Stimulated activated CD4-positive, alpha-beta T cell treated with anti-CD3 and anti-CD28 coated beads, TNF-alpha, amount 100 ng/mL, for 48 hours (primary cell): ENCODE measurements at regions not wholly inside any gene's neighbourhood (a gene's known extent, or its start where the extent isn't known, plus 50 kb on each side); places are given as distances from the start of the nearest gene placed in this dataset.

Source experiments
- DNase-seq, 3 donors: peaks; one replicate each; pipeline ENCODE4 v3.0.0-alpha.2; 2020; ENCODE audit warnings: low read depth in 3 of 3

DNA sequence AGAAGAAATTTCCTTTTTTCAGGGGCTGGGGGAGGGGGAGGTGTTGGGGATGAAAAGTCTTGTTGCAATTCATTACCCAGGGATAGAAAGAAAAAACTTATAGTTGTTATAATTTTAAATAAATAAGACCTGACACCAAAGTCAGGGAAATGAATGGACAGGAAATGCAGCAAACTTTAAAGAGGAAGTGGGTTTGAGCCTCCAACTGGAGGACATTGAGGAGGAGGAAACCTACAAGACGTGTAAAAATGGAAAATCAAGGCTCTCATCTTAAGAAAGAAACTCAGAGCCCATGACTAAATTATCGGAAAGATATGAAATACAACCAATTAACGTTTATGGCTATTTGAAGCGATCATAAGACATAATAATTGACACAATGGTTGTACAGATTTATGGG, 54.4 kb downstream of the NIBAN1 start:
- no peak for DNase-seq

DNA sequence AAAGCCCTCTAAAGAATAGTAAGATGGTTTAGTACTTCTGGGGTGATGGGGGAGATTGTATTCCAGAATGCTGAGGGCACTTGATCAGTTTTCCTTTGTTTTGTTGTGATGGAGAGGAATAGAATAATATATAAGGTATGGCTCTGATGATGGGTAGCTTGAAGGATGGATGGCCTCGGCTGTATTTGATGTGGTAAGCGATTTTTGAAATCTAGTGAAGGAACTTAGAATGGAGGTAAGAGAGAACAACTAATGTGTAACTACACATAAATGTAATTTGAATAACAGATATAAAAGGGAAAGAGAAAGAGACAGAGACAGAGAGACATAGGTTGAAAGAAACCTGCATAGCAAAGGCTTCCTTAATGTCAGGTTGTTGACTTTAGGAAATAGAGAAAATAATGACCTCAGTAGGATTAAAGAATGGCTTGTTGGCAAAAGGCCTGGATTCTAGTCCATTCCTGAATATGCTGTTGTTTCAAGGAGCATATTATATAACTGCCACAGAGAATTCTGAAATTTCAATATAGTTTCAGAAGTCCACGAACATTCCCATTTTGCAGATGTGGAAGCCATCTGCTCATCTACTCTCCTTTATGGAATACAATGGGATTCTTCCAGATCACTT, 58.7 kb downstream of the NIBAN1 start:
- no peak for DNase-seq

GRCh38 chr1:184914149-184914548, 60.2 kb downstream of the NIBAN1 start:
- no peak for DNase-seq

GRCh38 chr1:184912392-184912791, 61.9 kb downstream of the NIBAN1 start:
- no peak for DNase-seq

- DNase-seq: no peak
These were observed 62.5 kb downstream of the NIBAN1 start for GRCh38 chr1:184911830-184912229.

- no peak for DNase-seq
These were observed 63.1 kb downstream of the NIBAN1 start for GRCh38 chr1:184911103-184911745.

- no peak for DNase-seq
These were observed 63.6 kb downstream of the NIBAN1 start for GRCh38 chr1:184910691-184911091.

DNA sequence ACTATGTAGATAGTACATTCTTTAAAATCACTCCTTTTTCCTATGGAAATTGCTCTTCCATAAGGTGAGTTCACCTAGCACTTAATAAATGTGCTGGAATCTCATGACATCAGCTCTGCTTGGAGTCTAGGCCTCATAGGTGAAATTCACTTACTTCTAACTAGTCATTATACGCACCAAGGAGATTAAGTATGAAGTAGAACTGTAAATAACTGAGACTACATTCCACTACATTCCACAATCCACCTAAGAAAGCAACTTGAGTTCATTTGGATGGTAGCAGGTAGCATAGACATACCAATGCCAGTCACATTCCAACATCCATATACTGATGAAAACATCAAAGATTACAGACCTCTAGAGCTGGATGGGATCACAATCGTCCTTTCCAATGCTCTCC, 64.3 kb downstream of the NIBAN1 start:
- DNase-seq: no peak

- DNase-seq: no peak
These were observed 65.3 kb downstream of the NIBAN1 start for GRCh38 chr1:184909019-184909418.

DNA sequence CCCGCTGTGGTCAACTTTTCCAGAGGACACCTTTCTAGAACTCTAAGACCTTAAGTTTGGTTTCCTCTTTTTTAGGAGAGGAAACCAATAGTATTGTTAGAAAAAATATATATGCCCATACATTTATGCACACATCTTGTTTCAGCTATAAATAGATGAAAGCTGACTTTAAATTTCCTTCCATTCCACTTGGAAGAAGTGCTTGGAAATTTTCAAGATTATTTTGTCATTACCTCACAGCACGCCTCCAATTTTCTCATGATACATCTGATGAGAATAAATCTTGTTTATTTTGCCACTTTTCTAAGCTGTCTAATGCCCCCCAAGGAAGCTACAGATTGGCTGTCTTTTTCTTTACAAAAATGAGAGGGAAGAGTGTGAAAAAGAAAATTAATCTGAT, 65.8 kb downstream of the NIBAN1 start:
- no peak for DNase-seq

DNA sequence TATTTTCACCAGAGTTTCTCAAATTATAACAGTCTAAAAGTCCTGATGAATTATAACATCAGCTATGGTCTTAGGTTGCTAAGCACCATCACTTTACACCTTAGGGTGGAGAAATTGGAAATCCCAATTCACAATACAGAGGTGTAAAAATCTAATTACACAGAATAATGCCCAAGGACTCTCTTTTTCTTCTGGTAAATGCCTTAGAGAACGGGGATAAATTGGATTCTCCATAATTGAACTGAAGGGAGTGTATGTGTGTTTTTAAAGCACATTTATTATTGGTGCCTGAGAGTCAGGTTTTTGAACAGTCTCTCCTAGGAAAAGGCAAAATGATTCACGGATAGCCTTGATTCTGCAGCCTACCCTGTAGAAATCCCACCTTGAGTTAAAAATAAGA, 66.8 kb downstream of the NIBAN1 start:
- no peak for DNase-seq

- no peak for DNase-seq
These were observed 67.5 kb downstream of the NIBAN1 start for GRCh38 chr1:184906761-184907160.

DNA sequence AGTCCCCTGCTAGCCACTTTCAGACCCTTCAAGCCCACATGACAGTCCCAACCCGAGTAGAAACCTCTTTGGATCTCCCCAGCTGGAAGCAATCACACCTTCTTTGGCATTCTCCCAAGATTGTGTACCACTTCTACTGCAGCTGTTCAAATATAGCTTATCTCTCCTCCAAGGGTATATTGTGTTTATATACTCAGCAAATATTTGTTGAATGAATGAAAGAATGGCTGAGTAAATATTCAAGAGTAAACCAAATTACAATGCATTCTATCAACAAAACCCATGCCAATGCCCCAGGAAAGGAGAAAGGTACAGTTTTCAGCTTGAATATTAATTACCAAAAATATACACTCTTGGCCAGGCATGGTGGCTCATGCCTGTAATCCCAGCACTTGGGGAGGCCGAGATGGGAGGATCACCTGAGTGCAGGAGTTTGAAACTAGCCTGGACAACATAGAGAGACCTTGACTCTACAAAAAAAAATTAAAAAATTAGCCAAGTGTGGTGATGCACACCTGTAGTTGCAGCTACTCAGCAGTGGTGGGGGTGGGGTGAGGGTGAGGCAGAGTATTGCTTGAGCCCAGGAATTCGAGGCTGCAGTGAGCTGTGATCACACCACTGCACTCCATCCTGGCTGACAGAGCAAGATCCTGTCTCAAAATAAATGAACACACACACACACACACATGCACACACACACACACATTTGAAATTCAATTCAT, 68.5 kb downstream of the NIBAN1 start:
- no peak for DNase-seq

GRCh38 chr1:184903111-184903692, 71.1 kb downstream of the NIBAN1 start:
- no peak for DNase-seq

GRCh38 chr1:184900507-184900906, 73.8 kb downstream of the NIBAN1 start:
- DNase-seq: no peak

- no peak for DNase-seq
These were observed 78.3 kb downstream of the NIBAN1 start for GRCh38 chr1:184896000-184896399.

GRCh38 chr1:184895086-184895485, 79.2 kb downstream of the NIBAN1 start:
- no peak for DNase-seq

GRCh38 chr1:184893695-184894094, 80.6 kb downstream of the NIBAN1 start:
- DNase-seq: no peak

- no peak for DNase-seq
These were observed 82.2 kb downstream of the NIBAN1 start for GRCh38 chr1:184892116-184892515.

DNA sequence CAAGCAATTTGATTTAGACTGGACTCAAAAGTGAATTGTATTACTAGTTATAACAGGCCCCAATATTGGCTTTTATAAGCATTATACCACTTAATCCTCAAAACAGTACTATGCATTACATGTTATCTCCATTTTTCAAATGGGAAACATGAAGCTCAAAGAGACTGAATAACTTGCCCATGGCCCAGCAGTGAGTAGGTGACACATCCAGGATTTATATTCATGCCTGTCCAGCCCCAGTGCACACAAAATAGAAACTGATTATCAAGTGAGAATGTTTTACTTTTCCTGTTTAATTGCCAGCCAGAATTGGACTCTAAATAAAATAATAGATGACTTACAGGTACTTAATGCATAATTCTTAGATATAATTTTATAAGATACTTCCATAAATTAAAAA, 82.9 kb downstream of the NIBAN1 start:
- DNase-seq: no peak

DNA sequence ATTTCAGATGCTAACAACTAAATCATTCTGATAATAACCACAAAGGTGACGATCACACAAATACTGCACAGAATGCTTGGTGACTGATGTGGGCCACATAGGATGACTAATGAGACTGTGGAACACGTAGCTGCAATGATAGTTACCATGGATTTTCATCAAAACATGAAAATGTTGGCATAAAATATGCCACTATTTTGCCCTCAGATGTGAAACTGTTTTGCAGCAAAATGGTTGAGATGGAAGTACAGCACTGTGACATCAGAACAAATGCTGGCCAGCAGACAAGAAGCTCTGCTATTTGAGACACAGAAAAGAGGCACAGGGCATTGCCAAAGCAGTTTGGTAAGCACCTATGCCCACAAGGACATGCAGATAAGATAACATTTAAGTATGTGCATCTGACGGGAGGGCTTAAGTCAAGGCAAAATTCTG, 83.8 kb downstream of the NIBAN1 start:
- DNase-seq: no peak

GRCh38 chr1:184889902-184890301, 84.4 kb downstream of the NIBAN1 start:
- no peak for DNase-seq

DNA sequence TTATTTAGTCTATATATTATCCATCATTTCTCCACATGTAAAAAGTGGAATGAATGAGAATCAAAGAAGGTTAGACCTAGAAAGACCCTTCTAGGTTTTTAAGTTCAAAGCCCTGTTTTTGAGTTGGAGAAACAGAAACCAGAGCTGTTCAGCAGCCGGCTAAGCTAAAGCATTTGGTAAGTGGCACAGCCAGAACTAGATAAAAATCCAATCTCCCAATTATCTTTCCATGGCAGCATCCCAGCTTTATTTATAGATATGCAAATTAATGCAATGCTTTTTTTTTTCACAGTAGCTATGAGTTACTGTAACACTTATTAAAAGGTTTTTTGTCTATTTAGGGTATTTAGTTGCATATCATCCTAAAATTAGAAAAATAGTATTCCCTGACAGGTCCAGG, 85.1 kb downstream of the NIBAN1 start:
- no peak for DNase-seq
